ENCODE measurements at regions not wholly inside any gene's neighbourhood (a gene's known extent, or its start where the extent isn't known, plus 50 kb on each side); places are given as distances from the start of the nearest gene placed in this dataset.

DNA sequence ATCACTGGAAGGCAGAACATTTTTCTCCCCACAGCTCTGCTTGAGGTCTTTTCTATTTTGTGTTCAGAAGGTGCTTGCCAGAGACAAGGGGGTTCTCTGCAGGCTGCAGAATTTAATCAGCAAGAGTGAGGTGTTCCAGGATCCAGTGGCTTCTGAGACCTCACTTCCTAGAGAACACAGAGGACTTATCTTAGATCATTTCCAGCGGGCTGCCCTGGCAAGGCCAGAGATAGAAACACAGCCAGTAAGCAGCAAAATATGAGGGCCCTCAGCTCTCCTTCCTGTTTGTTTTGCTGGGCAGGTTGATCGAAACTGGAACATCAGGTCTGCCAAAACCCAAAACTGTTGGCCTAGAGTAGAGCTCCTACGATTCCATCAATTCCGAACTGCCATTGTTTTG, 187.3 kb downstream of the DIRAS2 start:
- Mint-ChIP-seq H3K27ac (no peak overlapping the region), H3K9me3 (no peaks in the 10 kb centered on the region), H3K27me3 (peaks cover 6% of the 10 kb centered on the region), H3K36me3 (ENCODE audit: low read depth) (no peaks in the 10 kb centered on the region), H3K4me1 (ENCODE audit: low read depth) (no peaks in the 10 kb centered on the region), H3K4me3 (no peak overlapping the region)
- ChIA-PET CTCF (no interaction called here), POLR2A (no interaction called here)
- ATAC-seq, result no peak
- DNase-seq, result no peak
- intact Hi-C loops (cut with micrococcal nuclease), result no loop called here
- TF ChIP-seq, protein P1, sequence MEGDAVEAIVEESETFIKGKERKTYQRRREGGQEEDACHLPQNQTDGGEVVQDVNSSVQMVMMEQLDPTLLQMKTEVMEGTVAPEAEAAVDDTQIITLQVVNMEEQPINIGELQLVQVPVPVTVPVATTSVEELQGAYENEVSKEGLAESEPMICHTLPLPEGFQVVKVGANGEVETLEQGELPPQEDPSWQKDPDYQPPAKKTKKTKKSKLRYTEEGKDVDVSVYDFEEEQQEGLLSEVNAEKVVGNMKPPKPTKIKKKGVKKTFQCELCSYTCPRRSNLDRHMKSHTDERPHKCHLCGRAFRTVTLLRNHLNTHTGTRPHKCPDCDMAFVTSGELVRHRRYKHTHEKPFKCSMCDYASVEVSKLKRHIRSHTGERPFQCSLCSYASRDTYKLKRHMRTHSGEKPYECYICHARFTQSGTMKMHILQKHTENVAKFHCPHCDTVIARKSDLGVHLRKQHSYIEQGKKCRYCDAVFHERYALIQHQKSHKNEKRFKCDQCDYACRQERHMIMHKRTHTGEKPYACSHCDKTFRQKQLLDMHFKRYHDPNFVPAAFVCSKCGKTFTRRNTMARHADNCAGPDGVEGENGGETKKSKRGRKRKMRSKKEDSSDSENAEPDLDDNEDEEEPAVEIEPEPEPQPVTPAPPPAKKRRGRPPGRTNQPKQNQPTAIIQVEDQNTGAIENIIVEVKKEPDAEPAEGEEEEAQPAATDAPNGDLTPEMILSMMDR (IDR thresholded peaks at IDR 0.05), result no peak

DNA sequence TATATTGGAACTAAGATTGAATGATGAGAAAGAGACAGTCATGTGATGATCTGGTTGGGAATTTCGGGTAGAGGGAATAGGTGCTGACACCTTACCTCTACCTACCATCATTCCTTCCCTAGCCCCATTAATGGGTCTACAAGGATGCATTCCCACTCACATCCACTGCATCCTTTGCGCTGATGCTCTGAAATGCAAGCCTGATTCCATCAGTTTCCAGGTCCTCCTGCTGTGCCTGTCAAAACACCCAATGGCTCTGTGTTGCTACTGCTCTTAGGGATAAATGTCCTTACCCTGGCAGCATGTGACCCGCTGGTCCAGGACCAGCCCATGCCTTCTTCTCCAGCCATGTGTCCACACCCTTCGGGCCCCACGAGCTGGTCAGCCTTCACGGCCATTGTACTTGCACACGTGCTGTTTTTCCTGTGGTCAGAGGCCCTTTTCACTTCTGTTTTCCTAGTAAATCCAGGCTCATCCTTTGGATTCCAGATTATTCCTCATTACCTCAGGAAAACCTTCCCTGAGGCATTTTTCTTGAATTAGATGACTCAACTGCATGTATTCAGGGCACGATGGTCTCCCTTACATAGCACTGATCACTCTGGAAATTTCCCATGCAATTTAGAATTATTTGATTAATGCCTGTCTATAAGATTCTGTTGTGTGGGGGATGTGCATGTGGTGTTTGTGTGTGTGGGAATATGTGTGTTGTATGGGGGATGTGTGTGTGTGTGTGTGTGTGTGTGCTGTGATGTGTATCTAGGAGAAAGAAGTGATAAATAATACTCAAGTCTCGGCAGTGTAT, 185.0 kb downstream of the DIRAS2 start:
- TF ChIP-seq, protein P1 (IDR thresholded peaks at IDR 0.05), result no peak
- ChIA-PET CTCF (no interaction called here), POLR2A (no interaction called here)
- no peaks in the 10 kb centered on the region for H3K9me3 Mint-ChIP-seq
- H3K27ac Mint-ChIP-seq, result no peak overlapping the region
- no peaks in the 10 kb centered on the region for H3K36me3 Mint-ChIP-seq (ENCODE audit: low read depth)
- DNase-seq (no peak), ATAC-seq (no peak)
- intact Hi-C loops (cut with micrococcal nuclease), result no loop called here
- H3K4me3 Mint-ChIP-seq, result no peak overlapping the region
- H3K27me3 Mint-ChIP-seq, result peaks cover 7% of the 10 kb centered on the region
- no peaks in the 10 kb centered on the region for H3K4me1 Mint-ChIP-seq (ENCODE audit: low read depth)

DNA sequence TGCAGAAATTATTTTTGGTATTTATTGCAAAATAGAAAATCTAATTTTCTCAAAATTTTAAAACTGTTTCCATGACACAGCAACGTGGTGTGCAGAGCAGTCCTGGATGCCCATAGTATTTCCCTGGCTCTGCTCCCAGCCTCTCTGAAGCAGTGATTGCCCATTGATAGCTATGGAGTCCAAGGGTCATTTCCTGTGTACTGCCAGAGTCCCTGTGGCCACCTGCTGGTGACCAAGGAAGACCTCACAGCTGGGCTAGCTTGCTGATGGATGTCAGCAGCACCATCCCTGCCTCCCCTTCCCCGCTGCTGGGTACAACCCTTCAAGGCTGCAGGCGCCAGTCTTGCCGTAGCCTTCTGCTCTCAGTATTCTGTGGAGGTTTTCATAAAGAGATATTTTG, 184.1 kb downstream of the DIRAS2 start:
- Mint-ChIP-seq H3K4me3 (no peak overlapping the region), H3K27ac (no peak overlapping the region), H3K4me1 (ENCODE audit: low read depth) (no peaks in the 10 kb centered on the region), H3K36me3 (ENCODE audit: low read depth) (no peaks in the 10 kb centered on the region), H3K9me3 (no peaks in the 10 kb centered on the region), H3K27me3 (peaks cover 7% of the 10 kb centered on the region)
- DNase-seq, result no peak
- ATAC-seq, result no peak
- ChIA-PET POLR2A (no interaction called here), CTCF (no interaction called here)
- TF ChIP-seq, protein P1 (IDR thresholded peaks at IDR 0.05), result no peak
- intact Hi-C loops (cut with micrococcal nuclease), result no loop called here

DNA sequence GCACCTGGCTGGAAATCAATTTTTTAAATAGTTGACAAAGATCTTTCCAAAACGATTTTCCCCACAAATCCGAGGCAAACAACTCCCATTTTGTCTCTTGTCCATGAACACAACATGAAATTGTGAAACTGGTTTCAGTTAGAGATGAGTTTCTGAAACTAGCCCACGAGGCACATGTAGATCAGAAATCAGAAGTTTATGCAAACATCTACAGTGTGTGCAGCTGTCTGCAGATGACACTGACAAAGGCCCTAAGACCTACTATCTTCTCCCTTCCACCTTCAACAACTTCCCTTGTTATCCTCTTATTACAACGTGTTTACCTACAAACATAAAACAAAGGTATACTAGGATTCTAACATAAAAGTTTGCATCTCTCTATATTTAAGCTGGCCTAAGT, 183.3 kb downstream of the DIRAS2 start:
- Mint-ChIP-seq H3K4me1 (ENCODE audit: low read depth) (no peaks in the 10 kb centered on the region), H3K4me3 (no peak overlapping the region), H3K27ac (no peak overlapping the region), H3K36me3 (ENCODE audit: low read depth) (no peaks in the 10 kb centered on the region), H3K27me3 (peaks cover 7% of the 10 kb centered on the region), H3K9me3 (no peaks in the 10 kb centered on the region)
- ATAC-seq (no peak), DNase-seq (no peak)
- ChIA-PET POLR2A (no interaction called here), CTCF (no interaction called here)
- intact Hi-C loops (cut with micrococcal nuclease), result no loop called here
- TF ChIP-seq, protein P1 (IDR thresholded peaks at IDR 0.05), result no peak

DNA sequence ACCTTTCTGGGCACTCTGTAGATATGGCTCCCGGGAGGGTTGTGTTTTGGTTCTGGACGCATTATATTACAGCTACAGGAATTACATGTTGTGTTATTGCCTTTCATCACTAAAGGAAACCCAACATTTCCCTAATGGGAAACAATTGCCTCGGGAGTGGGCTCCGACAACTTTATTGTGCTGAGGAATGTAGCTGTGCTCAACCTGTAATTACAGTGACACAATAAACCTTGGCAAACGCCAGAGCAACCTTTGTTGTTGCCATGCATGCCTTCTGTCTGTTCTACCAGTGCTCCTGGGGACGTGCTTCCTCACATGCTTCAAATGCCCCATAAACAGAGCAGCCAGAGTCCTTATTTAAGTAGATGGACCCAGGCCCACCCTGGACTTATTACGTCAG, 182.4 kb downstream of the DIRAS2 start:
- ChIA-PET POLR2A (interaction anchor here (0.6 kb wide), 1 partner anchor 1727 kb away, joined by 3 read pairs; no protein-coding TSS in a partner anchor), CTCF (no interaction called here)
- DNase-seq, result no peak
- Mint-ChIP-seq H3K4me1 (ENCODE audit: low read depth) (no peaks in the 10 kb centered on the region), H3K27ac (no peak overlapping the region), H3K27me3 (peaks cover 7% of the 10 kb centered on the region), H3K36me3 (ENCODE audit: low read depth) (no peaks in the 10 kb centered on the region), H3K4me3 (no peak overlapping the region), H3K9me3 (no peaks in the 10 kb centered on the region)
- no peak for ATAC-seq
- TF ChIP-seq, protein P1 (IDR thresholded peaks at IDR 0.05), result no peak
- intact Hi-C loops (cut with micrococcal nuclease), result no loop called here

Data from activated CD8-positive, alpha-beta T cell treated with anti-CD3 and anti-CD28 coated beads for 36 hours (primary cell).